ENCODE measurements at regions not wholly inside any gene's neighbourhood (a gene's known extent, or its start where the extent isn't known, plus 50 kb on each side); places are given as distances from the start of the nearest gene placed in this dataset.
A peak's percentile ranks its signal among the peaks of the same experiment; 100 is the strongest.

- no peak for TF ChIP-seq GLIS3 (CRISPR knock-in tag; IDR thresholded peaks at IDR 0.05)
- TF ChIP-seq POU6F1 (CRISPR knock-in tag; IDR thresholded peaks at IDR 0.05; ENCODE audit: borderline replicate concordance, low read depth) = no peak
- TF ChIP-seq TOX (CRISPR knock-in tag; IDR thresholded peaks at IDR 0.05; ENCODE audit: borderline replicate concordance) = no peak
- no peak for TF ChIP-seq ZNF565 (CRISPR knock-in tag; conservative IDR thresholded peaks at IDR 0.05; ENCODE audit: low read depth)
- no peak for TF ChIP-seq CSRNP3 (CRISPR knock-in tag; IDR thresholded peaks at IDR 0.05)
- no peak for TF ChIP-seq SNAI2 (CRISPR knock-in tag; IDR thresholded peaks at IDR 0.05)
- no peak for TF ChIP-seq PPARA (CRISPR knock-in tag; IDR thresholded peaks at IDR 0.05; ENCODE audit: borderline replicate concordance)
- TF ChIP-seq ZFP3 (CRISPR knock-in tag; IDR thresholded peaks at IDR 0.05) = no peak
- peak; percentile 59; the same call in 2 of the 3 replicates for ATAC-seq
Observed at GRCh38 chr5:123717139-123717538, 205.2 kb downstream of the CSNK1G3 start.

- ATAC-seq = no peak
- TF ChIP-seq RARB (CRISPR knock-in tag; IDR thresholded peaks at IDR 0.05) (no peak), ZC3H10 (CRISPR knock-in tag; IDR thresholded peaks at IDR 0.05) (no peak), TSHZ2 (CRISPR knock-in tag; IDR thresholded peaks at IDR 0.05) (no peak), ZNF70 (CRISPR knock-in tag; IDR thresholded peaks at IDR 0.05) (no peak), CREB5 (CRISPR knock-in tag; IDR thresholded peaks at IDR 0.05; ENCODE audit: low read depth) (no peak), TOX (CRISPR knock-in tag; IDR thresholded peaks at IDR 0.05; ENCODE audit: borderline replicate concordance) (no peak), ZNF8 (CRISPR knock-in tag; IDR thresholded peaks at IDR 0.05) (no peak), ISL1 (CRISPR knock-in tag; IDR thresholded peaks at IDR 0.05) (no peak), CSRNP3 (CRISPR knock-in tag; IDR thresholded peaks at IDR 0.05) (no peak)
Observed at GRCh38 chr5:123710031-123710430, 198.1 kb downstream of the CSNK1G3 start.

- TF ChIP-seq TSHZ2 (CRISPR knock-in tag; IDR thresholded peaks at IDR 0.05) (no peak), POU6F1 (CRISPR knock-in tag; IDR thresholded peaks at IDR 0.05; ENCODE audit: borderline replicate concordance, low read depth) (no peak), ZNF565 (CRISPR knock-in tag; conservative IDR thresholded peaks at IDR 0.05; ENCODE audit: low read depth) (no peak), OSR1 (CRISPR knock-in tag; IDR thresholded peaks at IDR 0.05) (no peak), ZNF8 (CRISPR knock-in tag; IDR thresholded peaks at IDR 0.05) (no peak), CSDC2 (CRISPR knock-in tag; IDR thresholded peaks at IDR 0.05) (no peak), ZC3H10 (CRISPR knock-in tag; IDR thresholded peaks at IDR 0.05) (no peak), PPARA (CRISPR knock-in tag; IDR thresholded peaks at IDR 0.05; ENCODE audit: borderline replicate concordance) (no peak), TCF4 (CRISPR knock-in tag; IDR thresholded peaks at IDR 0.05; ENCODE audit: borderline replicate concordance) (no peak), ZFP30 (CRISPR knock-in tag; IDR thresholded peaks at IDR 0.05) (no peak)
- no peak for ATAC-seq
Observed at GRCh38 chr5:123709422-123709821, 197.4 kb downstream of the CSNK1G3 start.
